CD4-positive, alpha-beta T cell treated with Interleukin-6 at 100 ng/mL for 8 hours (primary cell): ENCODE measurements at regions not wholly inside any gene's neighbourhood (a gene's known extent, or its start where the extent isn't known, plus 50 kb on each side); places are given as distances from the start of the nearest gene placed in this dataset.

Experiments used
- DNase-seq: peaks from one replicate; pipeline ENCODE4 v3.0.0-alpha.2; 2020; ENCODE audit warnings: mixed read lengths, low spot score

- DNase-seq = no peak
Measured at GRCh38 chr15:55026381-55026780, 170.4 kb downstream of the RSL24D1 start.

- DNase-seq = no peak
Measured at GRCh38 chr15:55017635-55018034, 179.1 kb downstream of the RSL24D1 start.

GRCh38 chr15:55016225-55016624 lies 180.5 kb downstream of the RSL24D1 start:
- DNase-seq = no peak

- DNase-seq = no peak
Measured at GRCh38 chr15:55015093-55015445, 181.7 kb downstream of the RSL24D1 start.

- no peak for DNase-seq
Measured at GRCh38 chr15:55014391-55015092, 182.2 kb downstream of the RSL24D1 start.

GRCh38 chr15:55008421-55008820 lies 188.3 kb downstream of the RSL24D1 start:
- no peak for DNase-seq

- DNase-seq = no peak
Measured at GRCh38 chr15:55007561-55007960, 189.2 kb downstream of the RSL24D1 start.

GRCh38 chr15:55005679-55006078 lies 191.1 kb downstream of the RSL24D1 start:
- DNase-seq = no peak

GRCh38 chr15:55003965-55004873 lies 192.5 kb downstream of the RSL24D1 start:
- DNase-seq = no peak

- no peak for DNase-seq
Measured at GRCh38 chr15:54998661-54999060, 198.1 kb downstream of the RSL24D1 start.

- no peak for DNase-seq
Measured at GRCh38 chr15:54990793-54991192, 205.9 kb downstream of the RSL24D1 start.

- DNase-seq = no peak
Measured at GRCh38 chr15:54987881-54988280, 208.9 kb downstream of the RSL24D1 start.

GRCh38 chr15:54979964-54980363 lies 216.8 kb downstream of the RSL24D1 start:
- DNase-seq = no peak

GRCh38 chr15:54962637-54963036 lies 234.1 kb downstream of the RSL24D1 start:
- no peak for DNase-seq

GRCh38 chr15:54960266-54960665 lies 236.5 kb downstream of the RSL24D1 start:
- no peak for DNase-seq

- no peak for DNase-seq
Measured at GRCh38 chr15:54941417-54941816, 255.3 kb downstream of the RSL24D1 start.

- DNase-seq = no peak
Measured at GRCh38 chr15:54917312-54917711, 279.4 kb downstream of the RSL24D1 start.

GRCh38 chr15:54915380-54915779 lies 281.4 kb downstream of the RSL24D1 start:
- no peak for DNase-seq

GRCh38 chr15:54884312-54884711 lies 312.4 kb downstream of the RSL24D1 start:
- DNase-seq = no peak

- no peak for DNase-seq
Measured at GRCh38 chr15:54859982-54860381, 336.8 kb downstream of the RSL24D1 start.

- DNase-seq = no peak
Measured at GRCh38 chr15:54854667-54855066, 342.1 kb downstream of the RSL24D1 start.

GRCh38 chr15:54850101-54850500 lies 346.6 kb downstream of the RSL24D1 start:
- DNase-seq = no peak

GRCh38 chr15:54843006-54843405 lies 353.7 kb downstream of the RSL24D1 start:
- no peak for DNase-seq
